Adrenal gland (tissue), 5 donors: ENCODE measurements at regions not wholly inside any gene's neighbourhood (a gene's known extent, or its start where the extent isn't known, plus 50 kb on each side); places are given as distances from the start of the nearest gene placed in this dataset.

Experiments used
- POLR2A ChIP-seq, 2 donors: fragments of 450-650 bp; IDR thresholded peaks; one replicate each; pipeline ENCODE4 v1.6.1; 2017; ENCODE audit warnings: antibody characterized with exemption in 2 of 2, mild to moderate bottlenecking in 2 of 2, moderate library complexity in 1 of 2
- TF ChIP-seq, protein P1 (sequence below), 6 experiments: fragments of 450-650 bp in 4 of 6; fragments of 200-600 bp in 2 of 6; sonication (generic) in 1 of 6; IDR thresholded peaks; 1 replicate in 5 of 6; 2 replicates in 1 of 6; pipeline versions ENCODE4 v1.5.1 to v1.8.0; 2016 to 2021; ENCODE audit warnings: antibody characterized with exemption in 6 of 6, mild to moderate bottlenecking in 2 of 6, moderate library complexity in 1 of 6
- donor health status: DM: no; HTN: no; CAD: no.

- TF ChIP-seq, protein P1, sequence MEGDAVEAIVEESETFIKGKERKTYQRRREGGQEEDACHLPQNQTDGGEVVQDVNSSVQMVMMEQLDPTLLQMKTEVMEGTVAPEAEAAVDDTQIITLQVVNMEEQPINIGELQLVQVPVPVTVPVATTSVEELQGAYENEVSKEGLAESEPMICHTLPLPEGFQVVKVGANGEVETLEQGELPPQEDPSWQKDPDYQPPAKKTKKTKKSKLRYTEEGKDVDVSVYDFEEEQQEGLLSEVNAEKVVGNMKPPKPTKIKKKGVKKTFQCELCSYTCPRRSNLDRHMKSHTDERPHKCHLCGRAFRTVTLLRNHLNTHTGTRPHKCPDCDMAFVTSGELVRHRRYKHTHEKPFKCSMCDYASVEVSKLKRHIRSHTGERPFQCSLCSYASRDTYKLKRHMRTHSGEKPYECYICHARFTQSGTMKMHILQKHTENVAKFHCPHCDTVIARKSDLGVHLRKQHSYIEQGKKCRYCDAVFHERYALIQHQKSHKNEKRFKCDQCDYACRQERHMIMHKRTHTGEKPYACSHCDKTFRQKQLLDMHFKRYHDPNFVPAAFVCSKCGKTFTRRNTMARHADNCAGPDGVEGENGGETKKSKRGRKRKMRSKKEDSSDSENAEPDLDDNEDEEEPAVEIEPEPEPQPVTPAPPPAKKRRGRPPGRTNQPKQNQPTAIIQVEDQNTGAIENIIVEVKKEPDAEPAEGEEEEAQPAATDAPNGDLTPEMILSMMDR (IDR thresholded peaks at IDR 0.05), result no peak
- no peak for TF ChIP-seq POLR2A (IDR thresholded peaks at IDR 0.05)
Observed at GRCh38 chr5:89606939-89607534, 724.1 kb upstream of the MEF2C start.
